ENCODE measurements at regions not wholly inside any gene's neighbourhood (a gene's known extent, or its start where the extent isn't known, plus 50 kb on each side); places are given as distances from the start of the nearest gene placed in this dataset.

GRCh38 chr7:69338144-69338543, 260.1 kb upstream of the AUTS2 start:
- H3K9ac ChIP-seq: no peak overlapping the region
- no peaks in the 10 kb centered on the region for H3K9me3 ChIP-seq (ENCODE audit: control insufficient read depth, low read length)
- TF ChIP-seq, protein P1, sequence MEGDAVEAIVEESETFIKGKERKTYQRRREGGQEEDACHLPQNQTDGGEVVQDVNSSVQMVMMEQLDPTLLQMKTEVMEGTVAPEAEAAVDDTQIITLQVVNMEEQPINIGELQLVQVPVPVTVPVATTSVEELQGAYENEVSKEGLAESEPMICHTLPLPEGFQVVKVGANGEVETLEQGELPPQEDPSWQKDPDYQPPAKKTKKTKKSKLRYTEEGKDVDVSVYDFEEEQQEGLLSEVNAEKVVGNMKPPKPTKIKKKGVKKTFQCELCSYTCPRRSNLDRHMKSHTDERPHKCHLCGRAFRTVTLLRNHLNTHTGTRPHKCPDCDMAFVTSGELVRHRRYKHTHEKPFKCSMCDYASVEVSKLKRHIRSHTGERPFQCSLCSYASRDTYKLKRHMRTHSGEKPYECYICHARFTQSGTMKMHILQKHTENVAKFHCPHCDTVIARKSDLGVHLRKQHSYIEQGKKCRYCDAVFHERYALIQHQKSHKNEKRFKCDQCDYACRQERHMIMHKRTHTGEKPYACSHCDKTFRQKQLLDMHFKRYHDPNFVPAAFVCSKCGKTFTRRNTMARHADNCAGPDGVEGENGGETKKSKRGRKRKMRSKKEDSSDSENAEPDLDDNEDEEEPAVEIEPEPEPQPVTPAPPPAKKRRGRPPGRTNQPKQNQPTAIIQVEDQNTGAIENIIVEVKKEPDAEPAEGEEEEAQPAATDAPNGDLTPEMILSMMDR (IDR thresholded peaks at IDR 0.05): no peak
- H3K4me3 ChIP-seq (ENCODE audit: low read depth, low read length): no peak overlapping the region
- H3K79me2 ChIP-seq: no peaks in the 10 kb centered on the region
- no peak overlapping the region for H3K27ac ChIP-seq
- no peaks in the 10 kb centered on the region for H3K27me3 ChIP-seq (ENCODE audit: control insufficient read depth, insufficient read depth, low read length)
- H3K4me1 ChIP-seq: peaks cover 11% of the 10 kb centered on the region
- peak overlapping the region; percentile 78 for H2AFZ ChIP-seq
- H3K4me2 ChIP-seq (ENCODE audit: low read length): no peak overlapping the region
- no peaks in the 10 kb centered on the region for H3K36me3 ChIP-seq (ENCODE audit: control insufficient read depth, insufficient read depth, low read length)

- Histone ChIP-seq H3K36me3 (ENCODE audit: control insufficient read depth, insufficient read depth, low read length) (no peaks in the 10 kb centered on the region), H3K27ac (no peak overlapping the region), H3K27me3 (ENCODE audit: control insufficient read depth, insufficient read depth, low read length) (no peaks in the 10 kb centered on the region), H3K4me1 (peaks cover 10% of the 10 kb centered on the region), H3K79me2 (no peaks in the 10 kb centered on the region), H3K4me3 (ENCODE audit: low read depth, low read length) (no peak overlapping the region), H3K9me3 (ENCODE audit: control insufficient read depth, low read length) (no peaks in the 10 kb centered on the region), H3K9ac (no peak overlapping the region), H3K4me2 (ENCODE audit: low read length) (no peak overlapping the region), H2AFZ (no peak overlapping the region)
- TF ChIP-seq, protein P1 (IDR thresholded peaks at IDR 0.05): no peak
These were observed 257.0 kb upstream of the AUTS2 start for GRCh38 chr7:69341288-69341687.

- Histone ChIP-seq H3K9ac (no peak overlapping the region), H3K4me2 (ENCODE audit: low read length) (no peak overlapping the region), H3K27me3 (ENCODE audit: control insufficient read depth, insufficient read depth, low read length) (no peaks in the 10 kb centered on the region), H3K4me3 (ENCODE audit: low read depth, low read length) (no peak overlapping the region), H3K79me2 (no peaks in the 10 kb centered on the region), H3K27ac (no peak overlapping the region), H2AFZ (no peak overlapping the region), H3K36me3 (ENCODE audit: control insufficient read depth, insufficient read depth, low read length) (no peaks in the 10 kb centered on the region), H3K9me3 (ENCODE audit: control insufficient read depth, low read length) (no peaks in the 10 kb centered on the region), H3K4me1 (peaks cover 9% of the 10 kb centered on the region)
- TF ChIP-seq, protein P1 (IDR thresholded peaks at IDR 0.05): no peak
These were observed 256.0 kb upstream of the AUTS2 start for GRCh38 chr7:69342154-69342884.

- Histone ChIP-seq H3K36me3 (ENCODE audit: control insufficient read depth, insufficient read depth, low read length) (no peaks in the 10 kb centered on the region), H3K4me2 (ENCODE audit: low read length) (no peak overlapping the region), H3K79me2 (no peaks in the 10 kb centered on the region), H3K27ac (no peak overlapping the region), H3K27me3 (ENCODE audit: control insufficient read depth, insufficient read depth, low read length) (no peaks in the 10 kb centered on the region), H3K9me3 (ENCODE audit: control insufficient read depth, low read length) (no peaks in the 10 kb centered on the region), H3K4me3 (ENCODE audit: low read depth, low read length) (no peak overlapping the region), H2AFZ (no peak overlapping the region), H3K4me1 (no peaks in the 10 kb centered on the region), H3K9ac (no peak overlapping the region)
- TF ChIP-seq, protein P1 (IDR thresholded peaks at IDR 0.05): no peak
These were observed 249.0 kb upstream of the AUTS2 start for GRCh38 chr7:69349291-69349690.
